NCI-H748 treated with DMSO at 0.1 percent for 48 hours (cell line): ENCODE measurements at regions not wholly inside any gene's neighbourhood (a gene's known extent, or its start where the extent isn't known, plus 50 kb on each side); places are given as distances from the start of the nearest gene placed in this dataset.

ENCODE experiments used
- DNase-seq: peaks from one replicate; lab custom pipeline; 2025; lab: John Stamatoyannopoulos, UW

DNA sequence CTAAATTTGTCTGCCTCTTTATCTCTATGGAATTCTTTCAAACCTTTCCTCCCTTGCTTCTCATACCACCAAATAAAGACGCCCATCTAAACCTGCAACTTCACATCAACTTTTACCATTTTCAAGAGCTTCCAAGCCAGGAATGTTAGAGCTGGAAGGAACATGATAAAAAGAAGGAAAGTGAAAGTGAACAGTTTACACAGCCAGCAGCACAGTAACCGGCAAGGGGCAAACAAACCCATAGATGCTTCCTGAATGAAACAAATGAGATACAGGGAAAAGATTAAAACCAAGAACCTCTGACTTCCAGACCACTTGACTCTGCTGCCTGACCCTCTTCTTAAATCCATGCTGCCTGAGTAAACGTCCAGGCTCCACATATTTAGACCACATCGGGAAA lies 231.1 kb upstream of the CA10 start:
- DNase-seq = no peak

DNA sequence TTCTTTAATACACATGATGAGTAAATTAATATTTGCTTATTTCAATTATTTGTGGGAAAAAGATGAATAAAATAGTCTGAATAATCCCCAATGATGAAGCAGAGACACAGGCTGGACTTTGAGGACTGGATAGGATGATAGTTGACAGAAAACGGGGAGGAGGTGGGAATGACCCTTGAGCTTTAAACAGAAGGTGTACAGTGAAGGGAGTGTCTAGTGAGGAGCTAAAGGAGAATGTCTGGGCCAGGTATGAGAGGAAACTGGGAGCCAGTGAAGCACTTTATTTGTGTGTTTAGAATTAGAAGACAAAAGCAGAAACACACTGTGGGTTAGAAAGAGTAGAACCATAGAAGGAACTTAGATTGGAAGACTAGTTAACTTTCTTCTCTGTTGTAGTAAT lies 230.4 kb upstream of the CA10 start:
- no peak for DNase-seq

DNA sequence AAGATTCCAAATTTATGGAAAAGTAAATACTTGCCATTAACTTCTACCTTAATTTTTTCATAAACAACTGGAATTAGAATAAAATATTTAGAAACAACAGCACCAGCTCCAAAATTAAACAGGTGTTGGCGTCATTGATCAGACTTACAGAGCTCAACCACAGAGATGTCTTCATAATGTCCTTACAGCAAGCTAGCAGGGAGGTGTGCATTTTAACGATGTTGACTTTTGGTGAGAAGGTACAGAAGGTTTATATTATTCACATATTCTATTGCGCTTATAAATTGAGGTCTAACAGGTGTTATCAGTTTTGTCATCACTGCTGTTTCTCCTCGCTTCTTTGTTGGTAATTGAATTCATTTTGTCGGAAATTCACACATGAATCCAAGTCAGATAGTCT lies 226.2 kb upstream of the CA10 start:
- DNase-seq = no peak

DNA sequence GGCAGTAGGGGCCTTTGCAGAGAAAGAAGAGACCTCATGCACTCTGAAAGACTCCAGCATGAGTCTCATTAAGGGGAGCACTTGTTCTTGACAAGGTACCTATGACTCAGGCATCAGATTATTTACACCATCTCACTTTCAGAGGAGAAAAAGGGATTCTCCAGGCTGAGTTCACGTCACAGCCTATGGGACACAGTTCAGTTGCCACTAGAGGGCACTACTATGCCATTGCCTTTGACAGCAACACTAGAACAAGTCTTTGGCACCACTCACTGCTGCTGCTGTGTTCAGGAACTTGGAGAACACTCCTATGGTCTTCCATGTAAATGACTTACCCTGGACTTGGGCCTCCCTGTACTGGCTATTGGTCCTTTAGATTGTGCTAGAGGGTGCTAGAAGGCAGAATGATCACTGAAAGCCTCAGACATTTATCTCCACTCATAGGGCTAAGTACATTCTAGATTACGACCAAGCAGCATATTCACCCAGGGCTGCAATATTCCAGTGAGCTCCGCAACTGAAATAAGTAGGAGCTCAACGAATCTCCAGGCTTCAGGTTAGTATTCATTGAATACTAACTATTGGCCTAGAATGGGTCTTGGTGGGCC lies 225.1 kb upstream of the CA10 start:
- peak; percentile 20 for DNase-seq

DNA sequence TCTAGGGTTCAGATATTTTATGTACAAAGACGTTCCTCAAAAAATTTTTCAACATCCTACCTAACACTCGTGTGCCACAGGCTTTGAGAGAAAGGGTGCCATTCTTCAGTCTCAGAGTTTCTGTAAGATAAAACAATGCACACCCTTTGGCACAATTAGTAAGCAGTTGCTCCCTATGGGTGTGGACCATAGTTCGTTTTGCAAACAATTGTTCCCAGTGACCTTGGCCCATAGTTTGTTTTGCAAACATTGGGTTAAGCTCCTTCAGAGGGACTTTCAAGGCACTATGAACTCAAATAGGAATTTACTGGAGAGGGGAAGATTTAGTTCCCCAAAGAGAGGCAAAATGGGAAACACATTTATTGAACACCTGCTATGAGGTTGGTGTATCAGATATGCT lies 220.3 kb upstream of the CA10 start:
- DNase-seq = no peak

DNA sequence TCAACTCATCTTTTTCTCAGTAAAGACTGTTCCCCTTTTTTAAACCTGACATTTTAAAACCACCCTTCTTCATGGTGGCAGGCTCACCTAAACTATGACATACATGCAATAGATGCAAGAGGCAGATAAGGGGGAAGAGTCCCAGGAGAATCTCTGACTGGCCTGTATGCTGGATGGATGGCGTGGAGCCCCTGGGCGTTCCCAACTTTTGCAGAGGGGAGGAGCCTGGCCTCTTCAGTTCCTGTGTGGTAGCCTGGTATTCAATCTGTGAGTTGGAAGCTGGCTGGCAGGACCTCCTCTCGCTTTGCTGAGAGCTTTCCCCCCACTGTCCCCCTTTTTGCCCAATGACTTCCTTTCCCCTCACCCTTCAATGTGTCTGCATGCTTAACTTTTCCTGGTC lies 217.6 kb upstream of the CA10 start:
- DNase-seq = no peak

DNA sequence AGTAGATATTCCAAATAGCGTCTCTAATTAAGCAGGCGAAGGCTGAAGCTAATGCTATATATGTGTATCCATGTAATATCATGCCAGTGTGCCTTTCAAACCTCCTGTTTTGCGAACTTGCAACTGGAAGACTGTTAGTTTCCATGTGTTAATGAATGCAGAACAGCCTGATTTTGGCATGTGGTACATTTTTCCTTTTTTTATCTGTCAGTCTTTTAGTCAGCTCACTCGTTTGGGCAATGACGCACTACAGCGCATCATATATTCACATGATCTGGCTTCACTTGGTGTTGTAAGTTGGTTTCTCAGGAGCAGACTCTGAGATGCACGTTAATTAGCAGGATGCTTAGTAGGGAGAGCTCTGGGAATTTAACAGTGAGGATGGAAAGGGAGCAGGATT lies 210.4 kb upstream of the CA10 start:
- no peak for DNase-seq

DNA sequence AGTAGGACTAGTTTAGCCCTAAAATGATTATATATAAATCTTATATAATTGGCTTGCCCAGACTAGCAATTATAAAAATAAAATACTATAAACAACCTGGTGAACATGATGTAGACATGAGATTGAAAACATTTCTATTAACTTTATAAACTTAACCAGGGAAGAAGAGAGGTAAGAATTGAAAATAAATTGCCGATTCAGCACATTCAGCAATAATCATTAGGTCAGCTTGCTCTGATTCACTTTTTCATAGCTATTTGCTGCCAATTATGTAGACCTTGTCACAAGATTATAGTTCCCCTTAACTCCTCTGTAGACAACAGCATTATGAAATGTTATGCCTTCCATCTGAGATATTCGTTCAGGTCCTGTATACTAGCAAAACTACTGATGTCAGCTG lies 199.3 kb upstream of the CA10 start:
- DNase-seq = no peak

DNA sequence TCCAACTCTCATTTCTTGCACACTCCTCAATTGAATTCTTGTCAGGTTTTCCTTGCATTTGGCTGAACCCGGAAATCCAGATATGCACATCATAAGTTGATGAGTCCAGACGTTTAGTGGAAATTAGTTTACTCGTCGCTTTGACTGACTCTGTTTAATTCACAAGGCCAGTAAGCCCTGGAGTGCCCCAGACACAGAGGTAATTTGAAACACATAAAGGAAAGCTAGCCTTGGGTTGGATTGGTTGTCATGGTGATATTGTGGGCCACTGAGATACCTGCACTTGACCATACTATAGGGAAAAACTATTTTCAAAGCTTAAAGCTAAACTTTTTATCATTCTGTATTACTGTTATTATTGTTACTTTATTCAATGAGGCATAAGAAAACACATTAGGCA lies 178.3 kb upstream of the CA10 start:
- DNase-seq = no peak

DNA sequence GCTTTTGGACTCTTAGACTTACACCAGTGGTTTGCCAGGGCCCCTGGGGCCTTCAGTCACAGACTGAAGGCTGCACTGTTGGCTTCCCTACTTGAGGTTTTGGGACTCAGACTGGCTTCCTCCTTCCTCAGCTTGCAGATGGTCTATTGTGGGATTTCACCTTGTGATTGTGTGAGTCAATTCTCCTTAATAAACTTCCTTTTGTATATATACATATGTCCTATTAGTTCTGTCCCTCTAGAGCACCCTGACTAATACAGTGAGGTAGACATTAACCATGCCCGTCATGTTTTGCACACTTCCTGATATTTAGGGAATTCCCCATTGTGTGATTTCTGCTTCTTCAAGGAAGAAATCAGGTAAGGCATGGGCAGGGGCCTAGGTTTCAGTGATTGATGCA lies 147.8 kb upstream of the CA10 start:
- DNase-seq = no peak

DNA sequence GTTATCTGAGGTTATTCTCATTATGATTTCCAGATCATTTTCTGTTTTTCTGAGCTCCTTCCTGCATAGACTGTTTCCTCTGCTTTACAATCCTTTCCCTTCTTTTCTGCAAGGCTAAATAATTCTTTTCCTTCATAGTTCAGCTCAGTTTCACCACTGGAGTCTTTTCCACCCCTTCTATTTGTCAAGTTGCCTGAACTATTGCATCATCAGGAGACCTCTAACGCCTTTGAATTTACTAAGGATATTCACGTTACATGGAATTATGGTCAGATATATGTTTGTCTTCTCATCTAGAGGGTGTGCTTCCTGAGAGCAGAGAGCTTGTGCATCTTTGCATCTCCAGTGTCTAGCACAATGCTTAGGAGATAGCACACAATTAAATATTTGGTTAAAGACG lies 140.4 kb upstream of the CA10 start:
- DNase-seq = no peak

DNA sequence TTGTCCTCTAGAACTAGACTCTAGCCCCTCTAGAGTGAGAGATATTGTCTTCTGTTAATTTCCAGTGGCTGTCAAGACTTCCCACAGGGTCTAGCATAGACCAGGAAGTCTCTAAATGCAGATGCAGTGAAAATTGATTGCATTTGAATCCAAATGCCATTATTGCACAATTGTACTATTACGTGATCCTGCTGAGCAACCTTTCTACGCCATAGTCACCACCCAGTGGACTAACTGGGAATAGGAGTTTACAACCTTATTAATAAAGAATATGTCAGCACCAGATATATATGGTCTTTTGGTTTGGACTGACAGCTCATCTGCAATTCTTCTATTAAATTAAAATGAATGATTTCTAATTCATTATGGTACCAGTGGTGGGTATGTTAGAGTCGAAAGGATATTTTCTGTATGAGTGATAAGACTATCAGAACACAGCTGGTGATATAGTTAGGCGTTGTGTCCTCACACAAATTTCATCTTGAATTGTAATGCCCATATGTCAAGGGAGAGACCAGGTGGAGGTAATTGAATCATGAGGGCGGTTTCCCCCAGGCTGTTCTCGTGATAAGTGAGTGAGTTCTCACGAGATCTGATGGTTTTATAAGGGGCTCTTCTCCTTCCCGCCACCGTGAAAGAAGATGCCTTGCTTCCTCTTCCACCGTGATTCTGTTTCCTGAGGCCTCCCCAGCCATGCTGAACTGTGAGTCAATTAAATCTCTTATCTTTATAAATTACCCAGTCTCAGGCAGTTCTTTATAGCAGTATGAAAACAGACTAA lies 138.9 kb upstream of the CA10 start:
- no peak for DNase-seq

DNA sequence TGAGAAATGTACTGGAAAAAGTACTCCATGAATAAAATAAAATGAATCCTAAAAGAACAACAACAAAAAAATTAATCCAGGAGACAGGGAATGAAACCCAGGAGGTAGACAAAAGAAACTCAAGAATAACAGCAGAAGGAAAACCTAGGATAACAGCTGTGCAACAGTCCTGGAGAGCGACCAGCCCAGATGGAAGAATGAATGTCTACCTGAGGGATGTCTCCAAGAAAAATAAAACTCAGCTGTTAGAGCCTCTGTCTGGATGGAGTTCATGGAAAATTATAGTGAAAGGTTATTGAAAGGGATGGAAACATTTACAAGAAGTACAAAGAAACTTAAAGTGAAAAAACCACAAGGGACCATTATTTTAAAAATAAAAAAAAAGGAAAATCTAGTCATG lies 135.8 kb upstream of the CA10 start:
- no peak for DNase-seq

DNA sequence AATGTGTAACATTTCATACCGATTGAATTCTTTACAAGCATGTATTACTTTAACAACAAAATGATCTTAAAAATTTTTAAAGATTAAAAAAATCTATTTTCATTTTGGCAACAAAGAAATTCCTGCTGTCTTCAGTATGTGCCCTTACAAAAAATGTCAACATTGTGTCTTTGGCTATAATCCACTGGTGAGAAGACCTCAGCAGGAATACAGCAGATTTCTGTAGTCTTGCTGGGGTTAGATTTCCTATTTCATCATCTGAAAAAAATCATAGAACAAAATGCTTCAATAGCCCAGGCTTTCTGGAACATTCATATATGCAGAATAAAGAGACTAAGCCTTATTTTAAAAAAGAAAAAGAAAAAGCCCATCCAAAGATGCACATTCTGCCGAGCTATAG lies 129.1 kb upstream of the CA10 start:
- no peak for DNase-seq

DNA sequence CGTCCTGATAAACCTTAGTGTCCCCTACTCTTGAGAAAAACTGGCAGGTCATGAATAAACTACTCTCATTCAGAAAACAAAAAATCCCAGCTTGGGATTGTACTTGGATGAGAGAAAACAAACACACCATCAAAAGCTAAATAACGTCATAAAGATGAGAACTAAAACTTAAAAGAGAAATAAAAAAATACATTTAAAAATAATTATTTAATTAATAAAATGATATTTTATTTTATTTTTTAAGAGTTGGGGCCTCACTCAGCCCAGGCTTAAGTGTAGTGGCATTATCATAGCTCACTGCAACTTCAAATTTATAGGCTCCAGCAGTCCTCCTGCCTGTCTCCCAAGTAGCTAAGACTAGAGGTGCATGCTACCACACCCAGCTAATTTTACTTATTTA lies 125.4 kb upstream of the CA10 start:
- DNase-seq = no peak

DNA sequence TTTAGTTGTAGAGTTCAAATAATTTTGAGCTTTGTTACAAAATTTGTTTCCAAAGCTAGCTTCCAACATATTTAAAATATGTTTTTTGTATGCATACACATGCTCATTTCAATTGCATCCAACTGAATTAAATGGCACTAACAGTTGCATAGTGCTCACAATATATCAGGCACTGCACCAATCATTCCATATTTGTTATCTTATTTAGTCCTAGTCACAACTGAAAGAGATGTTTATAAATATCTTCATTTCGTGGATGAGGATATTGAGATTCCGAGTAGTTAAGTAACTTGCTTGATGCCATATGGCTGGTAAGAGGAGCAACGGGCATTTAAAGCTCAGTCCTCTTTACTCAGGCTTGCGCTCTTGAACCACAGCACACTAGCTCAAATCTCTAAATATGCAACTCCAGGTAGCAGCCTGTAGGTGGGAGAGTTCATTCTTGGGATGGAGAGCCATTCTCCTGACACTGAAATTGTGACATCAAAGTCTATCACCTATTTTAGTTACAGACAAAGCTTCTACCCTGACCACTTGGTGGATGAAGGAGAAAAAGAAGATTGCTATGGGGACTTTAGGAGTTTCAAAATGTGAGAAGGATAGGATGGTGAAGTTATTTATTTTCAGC lies 118.0 kb upstream of the CA10 start:
- DNase-seq = no peak

DNA sequence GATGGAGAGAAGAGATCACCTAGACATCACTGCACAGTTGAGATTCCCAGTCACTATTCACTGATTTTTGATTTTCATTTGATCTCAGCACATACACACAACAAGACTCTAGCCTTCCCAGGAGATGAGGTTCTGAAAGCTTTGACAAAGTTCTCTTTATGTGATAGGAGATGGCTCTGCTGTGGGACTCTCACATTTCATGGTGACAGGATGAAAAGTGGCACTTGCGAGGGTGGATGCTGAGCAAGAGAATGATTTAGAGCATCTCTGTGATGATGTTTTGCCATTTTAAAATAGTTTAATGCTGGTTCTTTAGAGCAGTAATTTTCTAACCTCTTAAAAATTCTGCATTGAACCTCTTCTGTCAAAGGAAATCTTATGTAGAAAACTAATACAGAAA lies 113.3 kb upstream of the CA10 start:
- no peak for DNase-seq

DNA sequence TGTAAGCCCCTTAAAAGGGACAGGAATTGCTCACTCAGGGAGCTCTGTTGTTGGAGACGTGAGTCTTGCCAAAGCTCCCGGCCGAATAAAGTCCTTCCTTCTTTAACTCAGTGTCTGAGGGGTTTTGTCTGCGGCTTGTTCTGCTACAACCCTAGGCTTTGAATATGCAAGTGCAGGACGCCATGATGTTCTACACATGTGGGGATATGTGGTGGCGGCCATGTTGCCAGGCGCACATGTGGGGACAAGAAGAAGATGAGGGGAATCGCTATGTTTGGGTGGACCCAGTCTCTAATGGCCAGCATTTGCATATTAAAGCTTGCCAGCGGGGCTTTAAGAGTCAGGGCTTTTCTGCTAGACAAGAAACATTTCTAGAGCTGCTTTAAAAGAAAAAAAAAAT lies 96.8 kb upstream of the CA10 start:
- no peak for DNase-seq

DNA sequence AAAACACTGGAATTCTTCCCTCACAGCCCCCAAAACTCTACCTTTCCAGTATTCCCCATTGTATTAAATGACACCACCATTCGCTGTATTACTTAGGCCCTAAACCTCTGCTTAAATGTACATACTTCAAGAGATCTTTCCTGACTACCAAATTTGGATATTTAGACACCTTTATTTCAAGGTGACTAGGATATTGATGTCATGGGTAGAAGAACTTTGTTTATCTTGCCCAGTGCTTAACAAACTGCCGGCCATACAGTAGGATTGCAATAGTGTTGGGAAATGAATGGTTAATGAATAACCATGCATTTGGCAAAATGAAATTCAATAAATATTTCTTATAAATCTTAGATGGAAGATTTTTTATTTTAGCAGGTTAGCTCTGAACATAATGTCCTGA lies 86.2 kb upstream of the CA10 start:
- no peak for DNase-seq

DNA sequence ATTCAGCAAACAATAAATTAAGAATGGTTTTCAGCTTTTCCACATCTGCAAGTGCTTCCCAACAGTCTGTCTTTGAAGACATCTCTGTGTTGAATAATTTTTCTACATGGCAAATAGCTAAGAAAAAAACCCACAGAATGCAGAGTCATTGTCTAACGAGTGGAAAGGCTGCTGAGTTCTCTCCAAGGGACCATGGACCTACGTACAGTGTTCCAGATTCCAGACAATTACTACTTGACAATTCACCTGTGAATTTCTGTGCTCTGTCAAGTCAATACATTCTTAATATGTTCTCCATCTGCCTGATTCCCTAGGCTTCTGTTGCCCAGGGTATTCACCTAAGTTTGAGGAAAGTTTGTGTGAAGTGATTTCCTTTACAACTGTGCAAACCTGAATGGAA lies 83.8 kb upstream of the CA10 start:
- no peak for DNase-seq

DNA sequence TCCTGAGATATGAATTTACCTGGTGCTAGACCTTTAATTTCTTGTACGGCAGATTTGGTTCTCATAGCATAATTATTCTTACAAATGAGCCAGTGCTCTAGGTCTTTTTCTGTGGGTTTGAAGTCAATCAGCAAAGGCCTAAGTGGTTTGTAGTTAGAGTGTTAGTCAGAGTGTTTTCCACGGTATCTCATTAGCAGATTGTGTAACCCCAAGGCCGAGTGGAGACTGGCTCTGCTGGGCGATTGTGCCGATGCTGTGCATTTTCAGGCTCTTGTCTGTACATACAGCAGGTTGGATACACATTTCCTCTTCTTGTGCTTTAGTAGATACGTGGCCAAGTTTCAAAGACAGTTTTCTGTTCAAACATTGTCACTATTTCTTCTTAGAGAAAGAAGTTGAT lies 78.6 kb upstream of the CA10 start:
- no peak for DNase-seq

DNA sequence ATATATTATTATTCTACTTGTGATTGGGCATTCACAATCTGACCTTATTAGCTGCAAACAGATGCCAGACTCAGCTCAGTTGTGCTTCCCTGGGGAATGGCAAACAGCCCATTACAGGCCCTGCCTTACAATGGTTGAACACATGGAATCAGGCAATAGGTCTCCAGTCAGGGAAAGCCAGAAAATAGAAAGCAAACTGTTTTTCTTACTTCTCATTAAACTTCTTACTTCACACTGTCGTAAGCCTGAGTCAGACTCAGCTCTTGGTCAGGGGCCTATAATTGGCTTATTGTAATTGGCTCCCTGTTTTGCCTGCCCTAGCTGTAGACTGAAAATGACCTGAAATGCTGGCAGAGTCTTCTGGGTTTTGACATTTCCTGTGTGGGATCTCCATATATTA lies 77.0 kb upstream of the CA10 start:
- no peak for DNase-seq

DNA sequence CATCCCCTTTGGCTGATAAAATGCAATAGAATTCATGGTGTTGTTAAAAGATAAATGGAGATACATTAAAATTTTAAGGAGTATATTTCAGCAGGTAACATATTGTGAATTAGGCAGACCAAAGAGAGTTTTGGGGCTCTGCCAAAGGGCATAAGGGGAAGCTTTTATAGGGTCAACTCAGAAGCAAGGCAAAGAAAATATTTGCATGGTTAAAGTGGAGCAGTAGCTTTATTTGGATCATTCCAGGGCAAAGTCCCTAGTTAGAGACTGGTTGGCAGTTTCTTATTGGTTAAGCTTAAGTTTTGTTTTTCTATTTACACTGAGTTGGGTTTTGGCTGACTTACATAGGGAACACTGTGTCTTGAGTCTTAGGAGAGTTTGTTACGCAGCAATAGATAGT lies 75.1 kb upstream of the CA10 start:
- DNase-seq = no peak

DNA sequence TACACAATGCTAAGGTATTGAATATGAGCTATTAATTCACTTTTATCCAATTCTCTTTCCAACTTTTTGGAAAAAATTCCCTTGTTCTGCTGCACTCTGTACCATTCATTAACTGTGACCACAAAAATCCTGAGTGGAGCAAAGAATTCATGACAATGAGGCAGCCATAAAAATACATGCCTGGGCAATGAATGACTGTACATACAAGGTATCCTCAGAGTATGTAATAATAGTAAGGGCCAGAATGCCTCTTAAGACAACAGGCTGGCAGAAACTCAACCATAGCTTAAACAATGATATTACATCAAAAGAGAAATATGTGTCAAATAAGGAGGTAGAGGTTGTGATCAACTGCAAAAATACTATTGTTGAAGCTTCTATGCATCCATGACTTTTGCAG lies 74.7 kb upstream of the CA10 start:
- no peak for DNase-seq
